ENCODE measurements at regions not wholly inside any gene's neighbourhood (a gene's known extent, or its start where the extent isn't known, plus 50 kb on each side); places are given as distances from the start of the nearest gene placed in this dataset.

DNA sequence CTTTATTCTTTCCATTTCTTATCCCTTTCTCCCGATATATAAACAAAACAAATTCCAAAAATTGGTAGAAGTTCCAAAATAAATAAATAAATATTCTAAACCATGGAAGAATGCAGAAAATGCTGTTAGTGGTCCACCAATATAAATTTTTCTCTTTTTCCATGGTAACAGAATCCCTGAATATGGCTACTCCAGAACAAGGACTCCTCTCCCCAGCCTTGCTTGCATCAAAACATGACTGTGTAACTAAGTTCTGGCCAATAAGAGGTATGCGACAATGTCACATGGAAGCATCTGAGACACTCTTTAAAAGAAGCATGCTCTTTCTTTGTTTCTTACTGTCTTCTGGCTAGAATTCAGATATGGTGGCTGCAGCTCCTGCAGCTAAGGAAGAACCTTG is 325.1 kb upstream of the TANK start:
- DNase-seq = no peak
- H3K4me3 Mint-ChIP-seq = no peak overlapping the region

DNA sequence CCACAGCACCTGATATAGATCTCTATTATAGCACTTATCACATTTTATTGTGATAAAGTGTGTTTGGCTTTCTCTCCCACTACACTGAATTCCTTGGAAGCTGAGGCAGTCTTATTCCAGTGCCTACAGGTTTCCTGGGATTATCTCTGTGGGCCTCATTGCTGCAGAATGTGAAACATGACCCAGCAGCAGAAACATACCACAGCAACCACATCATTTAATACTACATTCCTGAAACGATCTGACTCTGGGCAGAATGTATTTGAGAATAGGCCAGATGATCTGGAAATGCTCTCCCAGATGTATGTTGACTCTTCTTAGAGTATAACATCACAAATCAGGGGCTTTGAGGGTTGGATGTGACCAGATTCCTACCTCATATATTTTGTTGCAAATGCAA is 323.5 kb upstream of the TANK start:
- no peak overlapping the region for H3K27ac Mint-ChIP-seq

More for the DNA sequence above, 325.1 kb upstream of the TANK start:
- H3K27me3 Mint-ChIP-seq (ENCODE audit: low read depth in 3 of 3) = no peaks in the 10 kb centered on the region
- H3K4me2 ChIP-seq (replicated peaks; ENCODE audit: extremely low read depth, low read length, poor library complexity, severe bottlenecking) = no peak overlapping the region
- H3K27ac ChIP-seq (ENCODE audit: low read depth in 1 of 2, low read length in 2 of 2) = no peak overlapping the region
- H3K9me3 Mint-ChIP-seq = peaks cover 0 to 7% (median 3%) of the 10 kb centered on the region in 7 donors
- no peak overlapping the region for H3K4me3 ChIP-seq (replicated peaks in 1 of 3; ENCODE audit: low read depth in 2 of 3, low read length in 3 of 3)
- no peaks in the 10 kb centered on the region for H3K4me1 Mint-ChIP-seq
- no peaks in the 10 kb centered on the region for H3K9me3 ChIP-seq (replicated peaks in 1 of 2; ENCODE audit: control insufficient read depth in 1 of 2, insufficient read depth in 1 of 2, low read length in 2 of 2)
- no peaks in the 10 kb centered on the region for H3K79me2 ChIP-seq (ENCODE audit: insufficient read depth, low read length)
- H3K27me3 ChIP-seq (ENCODE audit: control insufficient read depth in 2 of 2, insufficient read depth in 2 of 2, low read length in 2 of 2) = no peaks in the 10 kb centered on the region
- intact Hi-C loops (cut with micrococcal nuclease) = no loop called here
- TF ChIP-seq, protein P1, sequence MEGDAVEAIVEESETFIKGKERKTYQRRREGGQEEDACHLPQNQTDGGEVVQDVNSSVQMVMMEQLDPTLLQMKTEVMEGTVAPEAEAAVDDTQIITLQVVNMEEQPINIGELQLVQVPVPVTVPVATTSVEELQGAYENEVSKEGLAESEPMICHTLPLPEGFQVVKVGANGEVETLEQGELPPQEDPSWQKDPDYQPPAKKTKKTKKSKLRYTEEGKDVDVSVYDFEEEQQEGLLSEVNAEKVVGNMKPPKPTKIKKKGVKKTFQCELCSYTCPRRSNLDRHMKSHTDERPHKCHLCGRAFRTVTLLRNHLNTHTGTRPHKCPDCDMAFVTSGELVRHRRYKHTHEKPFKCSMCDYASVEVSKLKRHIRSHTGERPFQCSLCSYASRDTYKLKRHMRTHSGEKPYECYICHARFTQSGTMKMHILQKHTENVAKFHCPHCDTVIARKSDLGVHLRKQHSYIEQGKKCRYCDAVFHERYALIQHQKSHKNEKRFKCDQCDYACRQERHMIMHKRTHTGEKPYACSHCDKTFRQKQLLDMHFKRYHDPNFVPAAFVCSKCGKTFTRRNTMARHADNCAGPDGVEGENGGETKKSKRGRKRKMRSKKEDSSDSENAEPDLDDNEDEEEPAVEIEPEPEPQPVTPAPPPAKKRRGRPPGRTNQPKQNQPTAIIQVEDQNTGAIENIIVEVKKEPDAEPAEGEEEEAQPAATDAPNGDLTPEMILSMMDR (IDR thresholded peaks at IDR 0.05) = no peak
- H2AFZ ChIP-seq (ENCODE audit: insufficient read depth, low read depth, low read length, poor library complexity, severe bottlenecking) = no peak overlapping the region
- H3K36me3 Mint-ChIP-seq = no peaks in the 10 kb centered on the region
- no peaks in the 10 kb centered on the region for H3K36me3 ChIP-seq (replicated peaks in 1 of 2; ENCODE audit: control insufficient read depth in 1 of 2, insufficient read depth in 2 of 2, low read length in 2 of 2)
- H3K9ac ChIP-seq (ENCODE audit: insufficient read depth, low read length, poor library complexity, severe bottlenecking) = no peak overlapping the region
- no peaks in the 10 kb centered on the region for H4K20me1 ChIP-seq (ENCODE audit: insufficient read depth, low read length)
- H3K4me1 ChIP-seq (ENCODE audit: control insufficient read depth in 1 of 2, insufficient read depth in 2 of 2, low read length in 2 of 2) = no peaks in the 10 kb centered on the region
- WGBS (ENCODE audit: insufficient coverage) = 100% methylated on average over 1 of the region's 2 CpGs
- H3K27ac Mint-ChIP-seq = no peak overlapping the region

More for the DNA sequence above, 323.5 kb upstream of the TANK start:
- Histone ChIP-seq H3K4me1 (ENCODE audit: control insufficient read depth in 1 of 2, insufficient read depth in 2 of 2, low read length in 2 of 2) (no peaks in the 10 kb centered on the region), H3K4me3 (replicated peaks in 1 of 3; ENCODE audit: low read depth in 2 of 3, low read length in 3 of 3) (no peak overlapping the region), H3K9me3 (replicated peaks in 1 of 2; ENCODE audit: control insufficient read depth in 1 of 2, insufficient read depth in 1 of 2, low read length in 2 of 2) (no peaks in the 10 kb centered on the region), H3K79me2 (ENCODE audit: insufficient read depth, low read length) (no peaks in the 10 kb centered on the region), H4K20me1 (ENCODE audit: insufficient read depth, low read length) (no peaks in the 10 kb centered on the region), H3K36me3 (replicated peaks in 1 of 2; ENCODE audit: control insufficient read depth in 1 of 2, insufficient read depth in 2 of 2, low read length in 2 of 2) (no peaks in the 10 kb centered on the region), H3K4me2 (replicated peaks; ENCODE audit: extremely low read depth, low read length, poor library complexity, severe bottlenecking) (no peak overlapping the region), H3K27me3 (ENCODE audit: control insufficient read depth in 2 of 2, insufficient read depth in 2 of 2, low read length in 2 of 2) (no peaks in the 10 kb centered on the region), H3K27ac (ENCODE audit: low read depth in 1 of 2, low read length in 2 of 2) (no peak overlapping the region), H2AFZ (ENCODE audit: insufficient read depth, low read depth, low read length, poor library complexity, severe bottlenecking) (no peak overlapping the region), H3K9ac (ENCODE audit: insufficient read depth, low read length, poor library complexity, severe bottlenecking) (no peak overlapping the region)
- no peak for DNase-seq
- Mint-ChIP-seq H3K4me3 (no peak overlapping the region), H3K4me1 (no peaks in the 10 kb centered on the region), H3K9me3 (peaks cover 0 to 6% (median 1%) of the 10 kb centered on the region in 7 donors), H3K36me3 (no peaks in the 10 kb centered on the region), H3K27me3 (ENCODE audit: low read depth in 3 of 3) (peaks cover 0 to 1% (median 0%) of the 10 kb centered on the region in 3 donors)
- TF ChIP-seq, protein P1 (IDR thresholded peaks at IDR 0.05) = no peak
- no CpG with 5 or more reads among the region's 1 CpG for WGBS (ENCODE audit: insufficient coverage)
- intact Hi-C loops (cut with micrococcal nuclease) = no loop called here

Data from CD14-positive monocyte (primary cell).